GM23248 (cell line): ENCODE measurements at regions not wholly inside any gene's neighbourhood (a gene's known extent, or its start where the extent isn't known, plus 50 kb on each side); places are given as distances from the start of the nearest gene placed in this dataset.

Experiments used
- DNase-seq: peaks from one replicate; pipeline ENCODE4 v3.0.0-alpha.2; 2015
- H2AFZ ChIP-seq: fragments of 200-600 bp; sonication (generic); 2 replicates; pipeline ENCODE4 v1.6.1; 2016; ENCODE audit warnings: antibody characterized with exemption
- H3F3A ChIP-seq: fragments of 200-600 bp; sonication (generic); 2 replicates; pipeline ENCODE4 v1.6.1; 2016; ENCODE audit warnings: mild to moderate bottlenecking, antibody characterized with exemption, mixed run types; ENCODE audit not compliant: insufficient read depth
- H3K27ac ChIP-seq: fragments of 200-600 bp; sonication (generic); 2 replicates; pipeline ENCODE4 v1.5.1; 2016; ENCODE audit warnings: mild to moderate bottlenecking
- H3K27me3 ChIP-seq: fragments of 200-600 bp; sonication (generic); replicated peaks from 2 replicates; pipeline ENCODE4 v1.6.1; 2016; ENCODE audit warnings: mild to moderate bottlenecking; ENCODE audit not compliant: insufficient read depth
- H3K36me3 ChIP-seq: fragments of 200-600 bp; sonication (generic); 2 replicates; pipeline ENCODE4 v1.6.1; 2016; ENCODE audit warnings: low read depth, mild to moderate bottlenecking
- H3K4me1 ChIP-seq: fragments of 200-600 bp; sonication (generic); 2 replicates; pipeline ENCODE4 v1.6.1; 2016; ENCODE audit warnings: mild to moderate bottlenecking; ENCODE audit not compliant: insufficient read depth
- H3K4me2 ChIP-seq: fragments of 200-600 bp; sonication (generic); one replicate; pipeline ENCODE4 v1.6.1; 2016; ENCODE audit warnings: mild to moderate bottlenecking; ENCODE audit not compliant: unreplicated experiment
- H3K4me3 ChIP-seq: fragments of 200-600 bp; sonication (generic); 2 replicates; pipeline ENCODE4 v1.5.1; 2016; ENCODE audit warnings: mild to moderate bottlenecking
- H3K79me2 ChIP-seq: fragments of 200-600 bp; sonication (generic); 2 replicates; pipeline ENCODE4 v1.6.1; 2016; ENCODE audit warnings: mild to moderate bottlenecking; ENCODE audit not compliant: insufficient read depth
- H3K9ac ChIP-seq: fragments of 200-600 bp; sonication (generic); 2 replicates; pipeline ENCODE4 v1.6.1; 2016; ENCODE audit warnings: mild to moderate bottlenecking
- H3K9me2 ChIP-seq: fragments of 200-600 bp; sonication (generic); 2 replicates; pipeline ENCODE4 v1.6.1; 2016; ENCODE audit warnings: mixed run types, mild to moderate bottlenecking, moderate library complexity; ENCODE audit not compliant: insufficient read depth
- H3K9me3 ChIP-seq: fragments of 200-600 bp; sonication (generic); one replicate; pipeline ENCODE4 v1.6.1; 2017; ENCODE audit warnings: low read depth
- H4K20me1 ChIP-seq: fragments of 200-600 bp; sonication (generic); 2 replicates; pipeline ENCODE4 v1.6.0; 2016; ENCODE audit not compliant: insufficient read depth
- EZH2 ChIP-seq: fragments of 200-600 bp; sonication (generic); IDR thresholded peaks from 2 replicates; pipeline ENCODE4 v1.6.1; 2018; ENCODE audit warnings: antibody characterized with exemption, mild to moderate bottlenecking; ENCODE audit not compliant: insufficient read depth, poor library complexity, severe bottlenecking
- EZH2phosphoT487 ChIP-seq: fragments of 200-600 bp; sonication (generic); IDR thresholded peaks from 2 replicates; pipeline ENCODE4 v1.6.1; 2018; ENCODE audit warnings: antibody characterized with exemption, moderate library complexity, mild to moderate bottlenecking, low read depth; ENCODE audit not compliant: insufficient read depth
- WGBS, 2 experiments: methylation state at CpG; one replicate each; pipeline ENCODE4 v1.1.6; 2015 to 2017; ENCODE audit warnings: low lambda C conversion rate in 2 of 2, low coverage in 1 of 2; ENCODE audit errors: missing lambda C conversion rate in 2 of 2; 5-methylcytosine and 5-hydroxymethylcytosine counted together
- in situ Hi-C: fragments of 300-500 bp; cut with MboI; formaldehyde crosslinking; loops from 2 replicates; pipeline ENCODE4 v1.15.0; 2020

GRCh38 chr10:2223548-2224320 lies 486.4 kb upstream of the ADARB2 start:
- Histone ChIP-seq H3K79me2 (no peaks in the 10 kb centered on the region), H3K4me3 (no peak overlapping the region), H3K9me2 (no peaks in the 10 kb centered on the region), H2AFZ (no peak overlapping the region), H3K9ac (no peak overlapping the region), H4K20me1 (no peaks in the 10 kb centered on the region), H3K27ac (no peak overlapping the region), H3K27me3 (no peaks in the 10 kb centered on the region), H3K4me1 (no peaks in the 10 kb centered on the region), H3K4me2 (no peak overlapping the region), H3K9me3 (no peaks in the 10 kb centered on the region), H3F3A (no peaks in the 10 kb centered on the region), H3K36me3 (no peaks in the 10 kb centered on the region)
- 20 to 25% methylated on average over 8 of the region's 8 CpGs for WGBS, 2 experiments
- no peak for DNase-seq
- in situ Hi-C loops = no loop called here
- TF ChIP-seq EZH2phosphoT487 (no peak), EZH2 (no peak)

- no peak overlapping the region for H3K4me3 ChIP-seq
- no peak overlapping the region for H2AFZ ChIP-seq
- WGBS, 2 experiments = 45 to 53% methylated on average over 6 of the region's 6 CpGs
- H3K9me3 ChIP-seq = no peaks in the 10 kb centered on the region
- no peak overlapping the region for H3K9ac ChIP-seq
- no peak overlapping the region for H3K27ac ChIP-seq
- no peaks in the 10 kb centered on the region for H3K9me2 ChIP-seq
- no peak for DNase-seq
- no peaks in the 10 kb centered on the region for H3K27me3 ChIP-seq
- TF ChIP-seq EZH2 (no peak), EZH2phosphoT487 (no peak)
- H3K79me2 ChIP-seq = no peaks in the 10 kb centered on the region
- H3K4me2 ChIP-seq = no peak overlapping the region
- H4K20me1 ChIP-seq = no peaks in the 10 kb centered on the region
- H3K36me3 ChIP-seq = no peaks in the 10 kb centered on the region
- no peaks in the 10 kb centered on the region for H3K4me1 ChIP-seq
- no peaks in the 10 kb centered on the region for H3F3A ChIP-seq
- in situ Hi-C loops = no loop called here
These were observed 485.3 kb upstream of the ADARB2 start for GRCh38 chr10:2222631-2223030.

- in situ Hi-C loops = no loop called here
- Histone ChIP-seq H3K9me3 (no peaks in the 10 kb centered on the region), H3K9ac (no peak overlapping the region), H3K4me1 (no peaks in the 10 kb centered on the region), H3K4me3 (no peak overlapping the region), H3K36me3 (no peaks in the 10 kb centered on the region), H3K27ac (no peak overlapping the region), H3F3A (no peaks in the 10 kb centered on the region), H3K79me2 (no peaks in the 10 kb centered on the region), H3K4me2 (no peak overlapping the region), H3K27me3 (no peaks in the 10 kb centered on the region), H3K9me2 (no peaks in the 10 kb centered on the region), H4K20me1 (no peaks in the 10 kb centered on the region), H2AFZ (no peak overlapping the region)
- 8 to 11% methylated on average over 10 of the region's 10 CpGs for WGBS, 2 experiments
- TF ChIP-seq EZH2 (no peak), EZH2phosphoT487 (no peak)
- DNase-seq = no peak
These were observed 477.5 kb upstream of the ADARB2 start for GRCh38 chr10:2214805-2215204.

- no peak overlapping the region for H3K4me3 ChIP-seq
- H3K9ac ChIP-seq = no peak overlapping the region
- no peak overlapping the region for H2AFZ ChIP-seq
- TF ChIP-seq EZH2 (no peak), EZH2phosphoT487 (no peak)
- DNase-seq = no peak
- no peaks in the 10 kb centered on the region for H3K9me2 ChIP-seq
- H3K4me2 ChIP-seq = no peak overlapping the region
- no peaks in the 10 kb centered on the region for H4K20me1 ChIP-seq
- H3K36me3 ChIP-seq = no peaks in the 10 kb centered on the region
- H3K4me1 ChIP-seq = no peaks in the 10 kb centered on the region
- H3K27me3 ChIP-seq = no peaks in the 10 kb centered on the region
- 39% methylated on average over 12 of the region's 12 CpGs for WGBS, 2 experiments
- no peaks in the 10 kb centered on the region for H3K79me2 ChIP-seq
- no peak overlapping the region for H3K27ac ChIP-seq
- no peaks in the 10 kb centered on the region for H3K9me3 ChIP-seq
- in situ Hi-C loops = no loop called here
- H3F3A ChIP-seq = no peaks in the 10 kb centered on the region
These were observed 476.8 kb upstream of the ADARB2 start for GRCh38 chr10:2214092-2214491.
